GM19372 (cell line): ENCODE measurements at regions not wholly inside any gene's neighbourhood (a gene's known extent, or its start where the extent isn't known, plus 50 kb on each side); places are given as distances from the start of the nearest gene placed in this dataset.

ENCODE experiments used
- ATAC-seq: cut with Tn5 transposase; IDR thresholded peaks from one replicate; pipeline ENCODE4 v1.9.1; 2021; ENCODE audit warnings: mild to moderate bottlenecking, low read depth, moderate library complexity; ENCODE audit not compliant: unreplicated experiment

- peak; percentile 97 for ATAC-seq
These were observed 385.9 kb downstream of the BMP4 start for GRCh38 chr14:53570411-53571387.

DNA sequence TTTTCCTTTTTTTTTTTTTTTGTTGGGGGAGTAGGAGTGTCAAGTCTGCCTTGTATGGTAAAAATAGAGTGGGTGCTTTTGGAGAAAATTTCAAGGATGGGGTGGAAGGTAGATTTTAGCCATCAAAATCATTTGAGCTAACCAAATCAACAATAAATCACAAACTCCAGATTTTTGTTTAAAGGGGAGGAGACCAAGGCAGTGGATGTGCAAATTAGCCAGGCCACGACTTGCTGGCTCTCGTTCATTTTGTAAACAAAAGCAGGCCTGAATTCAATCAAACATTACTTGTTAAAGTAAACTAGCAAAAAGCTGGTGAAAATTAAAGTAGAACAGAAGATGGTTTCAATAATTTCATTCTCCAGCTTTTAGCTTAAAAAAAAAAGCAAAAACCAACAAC is 387.2 kb downstream of the BMP4 start:
- no peak for ATAC-seq

DNA sequence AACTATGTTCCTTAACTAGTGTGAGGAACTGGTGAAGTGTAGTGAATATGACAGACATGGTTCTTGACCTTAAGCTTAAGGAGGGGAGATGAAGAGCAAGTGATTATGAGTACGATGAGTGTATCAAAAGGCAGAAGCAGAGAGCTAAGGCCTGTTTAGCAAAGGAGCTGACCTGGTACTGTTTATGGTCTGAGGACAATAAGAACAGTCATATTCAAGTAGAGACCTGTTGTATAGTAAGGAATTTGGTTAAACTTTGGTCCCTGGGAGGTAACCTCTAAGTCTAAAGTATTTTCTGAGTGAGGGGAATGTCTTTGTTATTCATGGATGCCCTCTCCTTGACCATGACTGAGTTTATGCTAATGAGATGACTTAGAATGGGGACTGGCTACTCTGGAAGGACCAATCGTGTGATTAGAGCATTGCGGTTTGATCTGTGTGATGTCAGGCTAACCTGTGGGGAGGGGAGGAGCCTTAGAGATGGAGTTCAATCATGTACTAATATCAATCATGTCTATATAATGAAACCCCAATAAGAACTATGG is 389.3 kb downstream of the BMP4 start:
- no peak for ATAC-seq

DNA sequence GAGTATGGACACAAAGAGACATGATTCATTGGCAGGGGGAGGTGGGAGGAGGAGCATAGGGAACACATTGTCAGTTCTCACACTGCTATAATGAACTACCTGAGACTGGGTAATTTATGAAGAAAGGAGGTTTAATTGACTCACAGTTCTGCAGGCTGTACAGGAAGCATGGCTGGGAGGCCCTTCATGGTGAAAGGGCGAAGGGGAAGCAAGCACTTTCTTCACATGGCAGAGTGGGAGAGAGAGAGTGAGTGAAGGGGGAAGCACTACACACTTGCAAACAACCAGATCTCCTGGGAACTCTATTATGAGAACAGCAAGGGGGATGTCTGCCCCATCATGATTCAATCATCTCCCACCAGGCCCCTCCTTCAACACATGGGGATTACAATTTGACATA is 391.8 kb downstream of the BMP4 start:
- no peak for ATAC-seq

DNA sequence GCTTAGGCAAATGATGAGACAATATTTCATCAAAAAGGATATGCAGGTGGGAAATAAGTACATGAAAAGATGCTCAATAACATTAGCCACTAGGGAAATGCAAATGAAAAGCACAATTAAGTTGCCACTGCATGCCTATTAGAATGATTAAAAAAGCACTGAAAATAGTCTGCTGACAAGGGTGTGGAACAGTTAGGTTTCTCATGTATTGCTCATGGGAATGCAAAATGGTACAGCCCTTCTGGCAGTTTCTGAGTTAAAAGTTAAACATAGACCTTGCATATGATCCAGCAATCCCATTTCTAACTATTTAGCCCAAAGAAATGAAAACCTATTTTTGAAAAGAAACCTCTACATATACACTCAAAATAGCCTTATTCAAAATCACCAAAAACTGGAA is 393.0 kb downstream of the BMP4 start:
- ATAC-seq, result no peak

DNA sequence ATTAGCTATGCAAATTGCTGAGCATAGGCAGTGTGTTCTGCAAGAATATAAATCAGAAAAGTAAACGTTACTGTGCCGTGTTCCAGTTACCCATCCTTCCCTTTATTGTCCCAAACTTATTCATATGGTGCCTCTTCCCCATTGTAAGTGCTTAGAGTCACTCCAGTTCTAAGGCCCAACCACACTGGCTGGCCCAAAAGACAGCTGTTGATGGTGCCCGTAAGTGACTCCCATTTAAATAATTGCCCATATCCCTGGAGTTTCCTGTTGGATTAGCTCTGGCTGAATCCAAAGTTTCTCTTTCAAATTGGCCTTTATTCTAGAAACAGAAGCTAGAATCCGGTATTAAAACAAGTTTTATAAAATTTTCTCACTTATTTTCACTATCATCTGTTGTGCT is 400.1 kb upstream of the DDHD1 start:
- ATAC-seq, result no peak

GRCh38 chr14:53551862-53552261 is 398.7 kb upstream of the DDHD1 start:
- ATAC-seq, result no peak

DNA sequence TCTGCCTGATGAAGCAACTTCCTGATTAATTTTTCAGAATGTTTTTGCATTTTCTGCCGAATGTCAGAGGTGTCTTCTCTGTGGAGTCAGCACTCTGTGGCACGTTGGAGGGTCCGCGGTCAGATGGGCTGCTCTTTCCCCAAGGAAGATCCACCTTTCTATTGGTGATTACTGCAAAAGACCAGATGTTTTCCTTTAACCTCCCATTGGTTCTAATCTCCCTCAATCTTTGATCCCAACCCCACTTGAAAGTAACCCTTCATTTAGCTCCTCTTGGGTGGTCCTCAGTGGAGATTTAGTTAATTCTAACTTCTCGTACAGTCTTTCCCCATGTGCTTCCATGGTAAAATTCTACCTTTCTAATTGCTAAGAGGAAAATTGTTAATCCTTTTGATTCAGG is 397.7 kb upstream of the DDHD1 start:
- ATAC-seq, result no peak

DNA sequence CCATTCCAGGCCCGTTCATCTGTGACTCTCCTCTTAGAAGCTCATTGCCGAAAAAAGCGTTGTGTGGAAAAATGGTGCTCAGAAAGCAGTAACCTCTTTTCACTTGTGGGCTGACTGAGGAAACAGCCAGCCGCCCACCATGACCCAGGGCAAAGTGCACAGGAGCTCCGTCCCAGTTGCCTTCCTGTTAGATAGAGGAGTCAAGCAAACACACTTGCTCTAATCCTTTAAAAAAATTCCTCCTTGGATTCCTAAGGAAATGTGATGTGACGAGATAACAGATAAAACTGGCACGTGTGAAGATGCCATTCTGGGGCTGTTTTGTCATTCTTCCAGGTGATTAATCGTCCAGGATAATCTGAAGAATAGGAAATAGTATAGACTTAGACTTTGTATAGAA is 396.8 kb upstream of the DDHD1 start:
- ATAC-seq, result no peak

DNA sequence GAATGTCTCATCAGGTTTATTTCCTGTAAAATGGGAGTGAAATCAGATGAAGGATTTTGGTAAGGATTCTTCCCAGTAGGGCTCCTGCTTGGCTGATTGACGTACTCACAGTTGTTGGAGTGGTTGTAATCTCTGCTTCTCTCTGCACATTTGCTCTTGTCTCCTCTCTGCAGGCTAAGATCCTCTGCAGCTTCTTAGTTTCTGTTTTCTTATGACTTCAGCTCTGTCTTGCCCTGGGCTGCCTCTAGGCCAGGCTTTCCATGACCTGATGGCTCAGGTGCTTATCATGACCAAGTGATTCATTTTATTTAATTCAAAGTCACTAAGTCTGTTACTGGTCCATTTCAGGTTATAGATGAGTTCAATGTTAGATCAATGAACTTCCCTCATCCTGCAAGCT is 394.5 kb upstream of the DDHD1 start:
- no peak for ATAC-seq

- ATAC-seq, result no peak
These were observed 392.1 kb upstream of the DDHD1 start for GRCh38 chr14:53545217-53545616.

GRCh38 chr14:53542732-53543131 is 389.6 kb upstream of the DDHD1 start:
- no peak for ATAC-seq

- no peak for ATAC-seq
These were observed 388.3 kb upstream of the DDHD1 start for GRCh38 chr14:53541411-53541810.

- peak; percentile 90 for ATAC-seq
These were observed 386.5 kb upstream of the DDHD1 start for GRCh38 chr14:53539489-53540126.

- ATAC-seq, result no peak
These were observed 385.3 kb upstream of the DDHD1 start for GRCh38 chr14:53538316-53538881.

DNA sequence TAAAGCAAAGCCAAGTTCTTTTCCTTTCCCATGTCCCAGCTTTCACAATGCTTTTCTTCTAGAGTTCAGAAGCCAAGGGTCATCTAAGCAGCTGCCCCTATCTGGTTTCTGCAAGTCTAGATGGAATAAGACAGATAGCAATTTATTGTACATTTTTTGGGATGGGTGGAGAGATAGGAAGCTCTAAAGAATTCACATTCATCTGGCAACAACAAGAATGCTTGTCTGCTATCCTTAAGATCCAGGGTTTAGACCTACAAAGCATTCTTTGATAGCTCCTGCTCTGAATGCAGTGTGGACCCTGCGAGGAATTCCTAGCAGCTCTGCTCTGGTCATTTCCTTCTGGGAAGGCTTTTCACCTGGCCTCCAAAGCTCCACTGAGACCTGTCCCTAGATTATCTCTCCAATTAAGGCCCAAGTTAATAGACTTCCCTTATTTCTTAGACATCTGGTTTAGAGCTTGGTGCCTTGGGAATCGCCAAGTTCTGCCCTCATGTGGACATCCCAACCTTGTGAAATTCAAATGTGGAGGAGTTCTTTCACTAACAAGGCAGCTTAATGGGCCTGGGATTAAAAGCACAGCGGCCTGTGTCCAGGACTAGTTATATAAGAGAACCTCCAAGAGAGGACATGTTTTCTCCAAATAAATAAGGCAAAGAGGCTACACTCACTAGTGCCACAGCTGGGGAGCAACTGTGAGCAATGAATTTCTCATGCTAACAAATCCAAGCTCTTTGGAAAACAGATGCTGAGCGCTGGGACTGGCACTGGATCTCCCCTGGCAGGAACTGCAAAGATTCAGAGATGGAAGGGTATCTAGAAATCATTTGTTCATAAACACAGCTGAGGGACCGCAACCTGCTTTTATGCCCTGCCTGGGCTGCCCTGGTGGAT is 384.5 kb upstream of the DDHD1 start:
- no peak for ATAC-seq

DNA sequence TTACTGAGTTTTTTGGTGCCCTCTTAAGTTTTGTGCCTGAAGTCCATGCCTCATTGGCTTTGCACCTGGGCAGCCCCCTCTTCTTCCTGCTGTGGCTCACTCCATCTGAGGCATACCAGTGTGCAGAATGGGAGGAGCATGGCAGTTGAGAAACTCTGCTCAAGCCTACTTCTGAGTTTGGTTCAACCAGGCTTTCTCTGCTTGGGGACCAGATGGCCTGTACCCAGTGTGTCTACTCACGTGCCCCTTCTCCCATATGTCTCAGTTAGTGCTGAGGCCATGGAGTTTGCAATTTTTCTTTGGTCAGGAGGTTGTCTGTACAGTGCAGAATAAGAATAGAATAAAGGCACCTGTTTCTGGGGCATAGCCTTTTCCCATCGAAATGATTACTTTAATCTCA is 383.3 kb upstream of the DDHD1 start:
- ATAC-seq, result no peak

- no peak for ATAC-seq
These were observed 381.7 kb upstream of the DDHD1 start for GRCh38 chr14:53534841-53535240.

GRCh38 chr14:53533384-53533970 is 380.4 kb upstream of the DDHD1 start:
- ATAC-seq, result no peak

DNA sequence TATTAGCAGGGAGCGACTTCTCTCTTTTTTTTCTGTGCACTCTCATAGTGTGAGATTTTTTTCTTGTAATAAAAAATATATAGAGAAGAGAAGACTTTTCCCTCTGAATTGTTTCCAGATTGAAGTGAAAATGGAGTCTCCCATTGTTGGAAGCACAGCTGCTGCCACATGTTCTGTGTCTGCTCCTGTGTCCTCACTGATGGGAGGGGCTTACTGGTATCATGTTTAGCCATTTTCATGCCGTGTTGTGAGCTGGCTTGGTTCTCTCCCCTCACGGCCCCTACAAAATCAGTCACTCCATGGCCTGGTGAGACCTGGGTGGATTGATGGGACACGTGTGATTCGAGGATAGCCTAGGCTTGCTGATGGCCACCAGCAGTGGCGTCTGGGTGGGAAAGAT is 379.7 kb upstream of the DDHD1 start:
- no peak for ATAC-seq
